ENCODE measurements at regions not wholly inside any gene's neighbourhood (a gene's known extent, or its start where the extent isn't known, plus 50 kb on each side); places are given as distances from the start of the nearest gene placed in this dataset.

DNA sequence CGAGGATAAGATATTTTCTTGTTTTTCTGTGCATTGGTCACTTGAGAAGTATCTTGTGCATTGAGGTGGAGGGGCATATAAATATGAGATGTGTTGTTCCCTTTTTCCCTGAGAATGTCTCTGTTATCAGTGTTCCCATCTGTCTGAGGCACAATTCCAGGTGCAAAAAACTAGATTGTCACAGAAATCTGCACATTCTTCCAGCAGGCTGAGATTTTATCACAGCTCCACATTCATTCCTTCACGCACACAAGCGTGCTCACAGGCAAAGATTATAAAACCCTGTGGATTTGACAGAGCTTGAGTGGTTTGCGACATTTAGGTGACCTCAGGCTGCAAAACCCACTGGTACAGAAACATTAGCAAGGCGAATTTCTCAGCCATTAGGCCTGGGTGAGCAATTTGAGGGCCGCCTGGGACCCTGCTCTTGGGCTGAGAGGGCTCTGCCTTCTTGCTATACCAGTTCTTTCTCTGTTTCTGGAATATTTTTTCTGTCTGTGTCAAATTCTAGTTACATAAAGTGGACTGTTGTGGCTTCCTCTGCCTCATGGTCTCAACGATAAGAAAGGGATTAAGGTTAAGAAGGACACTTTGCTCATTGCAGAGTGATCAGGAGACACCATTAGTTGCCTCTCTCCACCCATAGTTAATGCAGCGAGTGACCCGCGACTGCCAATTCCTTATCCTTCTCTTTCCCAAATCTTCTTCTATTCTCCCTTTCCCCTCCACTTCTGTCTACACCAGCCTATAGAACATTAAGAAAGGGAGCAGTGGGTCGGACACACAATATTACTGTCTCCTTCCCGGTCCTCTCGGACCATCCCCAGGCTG lies 86.7 kb upstream of the C1QTNF7 start:
- DNase-seq = no peak

DNA sequence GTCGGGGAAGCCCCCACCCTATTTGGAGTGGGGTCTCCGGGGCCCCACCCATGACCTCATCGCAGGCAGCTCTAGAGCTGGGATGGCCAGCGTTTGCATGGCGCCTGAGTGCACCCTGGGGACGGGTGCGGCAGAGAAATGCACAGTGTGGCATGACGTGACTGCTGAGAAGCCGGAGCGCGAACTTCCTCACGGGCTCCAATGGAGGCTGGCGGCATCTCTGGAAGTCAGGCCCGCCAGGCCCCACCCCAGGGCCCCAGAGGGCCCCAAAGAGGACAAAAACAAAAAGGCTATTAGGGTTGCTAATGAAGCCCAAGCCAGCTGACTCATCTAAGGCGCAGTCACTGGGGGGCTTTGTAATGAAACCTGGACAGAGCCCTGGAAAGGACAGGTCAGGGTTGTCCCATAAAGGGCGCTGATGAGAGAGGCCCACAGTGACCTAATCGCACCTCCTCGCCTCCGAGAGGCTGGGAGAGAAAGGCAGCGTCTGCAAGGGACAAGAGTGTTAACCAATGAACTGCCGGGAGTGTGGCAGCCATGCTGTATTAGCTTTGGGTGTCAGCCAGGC lies 86.0 kb upstream of the C1QTNF7 start:
- DNase-seq = no peak

DNA sequence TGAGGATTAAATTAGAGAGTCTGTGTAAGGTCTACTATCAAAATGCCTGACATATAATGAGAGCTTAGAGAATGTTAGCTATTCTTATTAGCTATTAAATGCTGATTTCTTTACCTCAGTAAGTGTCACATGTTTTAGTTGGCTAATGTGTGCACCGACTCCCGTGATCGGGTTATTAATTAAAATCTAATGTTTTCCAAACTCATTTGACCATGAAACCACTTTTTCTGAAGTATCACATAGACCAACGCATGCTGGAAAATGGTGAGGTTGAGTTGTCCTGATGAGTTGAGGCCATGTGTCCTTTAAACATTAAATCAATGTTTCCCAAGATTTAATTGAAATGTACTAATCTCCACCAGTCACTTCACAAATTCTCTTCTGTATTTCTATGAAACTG lies 84.8 kb upstream of the C1QTNF7 start:
- no peak for DNase-seq

DNA sequence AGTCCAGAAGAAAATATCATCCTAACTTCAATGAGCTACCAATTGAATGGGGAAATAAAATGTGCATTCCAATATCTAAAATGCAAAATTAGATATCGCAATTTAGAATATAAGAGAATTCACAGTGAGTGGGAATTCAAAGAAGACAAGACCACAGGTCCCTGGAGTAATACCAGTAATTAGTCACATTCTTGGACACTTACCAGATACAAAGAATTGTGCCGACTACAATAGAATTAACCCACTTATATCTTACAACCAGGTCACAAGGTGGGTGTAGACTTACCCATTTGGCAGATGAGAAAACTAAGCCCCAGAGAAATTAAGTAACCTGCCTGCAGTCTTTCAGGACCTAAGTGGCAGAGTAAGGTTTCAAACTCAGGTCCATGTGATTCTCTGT lies 84.3 kb upstream of the C1QTNF7 start:
- DNase-seq = peak; percentile 5

DNA sequence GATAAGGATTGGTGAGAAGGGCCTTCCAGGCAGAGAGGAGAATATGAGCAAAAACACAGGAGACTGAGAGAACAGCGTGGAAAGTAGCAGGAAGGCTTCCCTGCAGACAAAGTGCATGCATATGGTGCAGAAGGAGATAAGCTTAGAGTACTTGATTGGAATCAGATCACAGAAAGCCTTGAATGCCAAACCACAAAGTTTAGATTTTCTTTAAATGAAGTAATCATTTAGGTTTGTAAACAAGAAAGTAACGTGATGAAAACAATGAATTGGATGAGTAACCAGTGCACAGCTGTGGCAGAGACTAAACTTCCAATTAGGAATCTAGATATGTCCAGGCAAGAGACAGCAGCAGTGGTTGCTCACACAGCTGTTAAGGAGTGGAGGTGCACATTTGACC lies 83.8 kb upstream of the C1QTNF7 start:
- peak; percentile 81 for DNase-seq

DNA sequence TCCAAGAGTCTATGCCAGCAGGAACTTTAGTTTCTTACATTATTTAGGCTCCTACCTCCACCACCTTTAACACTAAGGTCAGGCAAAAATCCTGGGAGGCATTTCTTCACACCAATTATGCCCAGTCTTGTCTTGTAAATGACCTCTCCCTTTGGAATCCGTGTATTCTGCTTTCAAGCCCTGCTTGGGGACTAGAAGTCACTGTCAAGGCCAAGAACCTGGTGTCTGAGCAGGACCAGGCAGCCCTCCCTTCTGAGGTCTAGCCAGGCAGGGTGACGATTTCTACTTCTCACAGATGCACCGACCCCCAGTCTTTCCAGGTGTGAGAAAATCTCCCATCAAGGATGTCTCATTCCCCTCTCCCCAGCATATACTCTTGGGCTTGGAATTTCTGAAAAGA lies 82.7 kb upstream of the C1QTNF7 start:
- DNase-seq = no peak

DNA sequence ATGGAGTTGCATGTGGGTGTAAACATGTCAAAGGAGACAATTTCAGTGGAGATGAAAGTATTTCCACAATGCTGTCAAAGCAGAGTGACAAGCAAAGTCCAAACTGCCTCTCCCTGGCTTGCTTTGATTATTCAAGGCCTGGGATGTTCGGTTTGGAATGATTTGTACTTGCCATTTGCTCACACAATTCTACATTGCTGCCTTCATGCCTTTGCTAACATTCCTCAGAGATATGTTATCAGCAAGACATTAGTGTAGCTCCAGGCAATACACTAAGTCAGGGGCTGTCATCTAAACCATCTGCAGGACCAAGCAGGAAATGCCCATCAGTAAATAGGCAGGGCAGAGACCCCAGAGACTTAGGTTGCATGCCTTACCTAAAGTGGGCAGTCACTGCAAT lies 79.6 kb upstream of the C1QTNF7 start:
- no peak for DNase-seq

DNA sequence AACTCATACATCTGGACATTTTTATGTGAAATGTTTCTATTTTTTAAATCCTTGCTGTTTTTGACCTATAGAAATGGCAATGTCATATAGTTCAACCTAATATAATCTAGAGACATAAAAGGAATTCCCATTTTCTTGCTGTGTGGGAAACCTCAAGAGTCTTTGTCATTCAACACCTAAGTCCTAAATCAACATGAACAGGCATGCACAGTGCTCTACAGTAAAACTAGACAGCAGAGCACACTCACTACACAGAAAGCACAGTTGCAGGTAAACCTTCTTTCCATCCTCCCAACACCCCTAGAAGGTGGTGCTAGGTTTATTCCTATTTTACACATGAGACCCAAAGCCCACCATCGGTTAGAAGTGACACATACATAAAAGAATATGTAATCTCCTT lies 79.1 kb upstream of the C1QTNF7 start:
- DNase-seq = no peak

DNA sequence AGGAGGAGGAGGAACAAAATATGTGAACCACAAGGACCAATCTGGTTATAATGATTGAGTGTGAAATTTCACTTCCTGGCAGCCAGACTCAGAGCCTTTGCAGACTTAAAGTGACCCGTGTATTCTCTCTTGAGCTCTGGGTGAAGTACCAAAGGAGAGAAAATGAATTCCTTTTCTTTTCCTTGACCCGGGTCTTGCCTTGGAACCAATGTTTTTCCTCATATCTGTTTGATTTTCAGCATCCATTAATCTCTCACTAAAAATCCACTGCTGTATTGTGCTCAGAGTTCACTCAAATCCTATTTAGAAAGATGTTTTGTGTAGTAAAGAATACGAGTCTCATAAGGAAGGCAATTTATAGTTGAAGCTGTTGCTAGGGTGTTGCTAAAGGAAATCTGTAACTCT lies 78.3 kb upstream of the C1QTNF7 start:
- DNase-seq = no peak

DNA sequence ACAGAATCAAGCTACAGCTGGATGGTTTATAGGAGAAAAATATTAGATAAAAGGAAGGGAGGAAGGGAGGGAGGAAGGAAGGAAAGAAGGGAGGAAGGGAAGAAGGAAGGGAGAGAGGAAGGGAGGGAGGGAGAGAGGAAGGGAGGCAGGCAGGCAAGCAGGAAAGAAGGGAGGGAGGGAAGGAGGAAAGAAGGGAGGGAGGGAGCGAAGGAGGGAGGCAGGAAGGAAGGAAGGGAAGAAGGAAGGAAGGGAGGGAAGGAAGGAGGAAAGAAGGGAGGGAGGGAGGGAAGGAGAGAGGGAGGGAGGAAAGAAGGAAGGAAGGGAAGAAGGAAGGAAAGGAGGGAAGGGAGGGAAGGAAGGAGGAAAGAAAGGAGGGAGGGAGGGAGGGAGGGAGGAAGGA lies 77.9 kb upstream of the C1QTNF7 start:
- DNase-seq = no peak

DNA sequence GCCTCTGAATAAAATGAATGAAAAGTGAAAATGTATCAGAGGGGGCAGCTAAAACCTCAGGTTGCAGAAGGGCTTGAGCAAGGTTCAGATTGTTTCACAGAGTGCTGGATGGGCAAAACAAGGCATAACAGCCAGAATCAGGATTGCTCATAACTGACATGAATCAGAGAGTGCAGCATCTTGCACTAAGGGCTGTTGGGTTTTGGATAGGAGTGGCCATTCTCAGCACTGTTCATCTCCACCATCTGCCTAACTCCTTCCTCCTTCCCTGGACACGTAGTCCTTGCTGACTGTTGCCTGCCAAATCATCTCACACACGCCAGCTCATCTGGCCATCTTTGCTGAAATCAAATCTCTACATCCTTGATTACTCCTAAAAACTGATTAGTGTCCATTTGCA lies 75.3 kb upstream of the C1QTNF7 start:
- peak; percentile 41 for DNase-seq

DNA sequence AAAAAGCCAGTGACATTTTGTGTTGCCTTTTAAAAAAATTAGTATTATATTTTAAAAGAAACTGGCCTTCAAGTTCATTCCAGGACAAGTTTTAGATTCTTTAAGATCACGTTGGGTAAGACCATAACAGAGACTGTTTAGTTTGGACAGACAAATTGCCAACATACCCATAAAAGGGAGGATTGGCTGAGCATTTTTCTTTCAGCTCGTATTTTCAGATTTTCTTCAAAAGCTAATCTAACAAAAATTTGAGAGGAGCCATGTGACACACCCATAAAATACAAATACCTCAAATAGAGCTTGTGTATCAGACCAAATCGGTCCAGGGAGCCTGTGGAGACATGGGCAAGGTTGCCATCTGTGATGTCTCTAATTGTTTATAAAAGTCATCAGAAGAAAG lies 74.6 kb upstream of the C1QTNF7 start:
- no peak for DNase-seq

DNA sequence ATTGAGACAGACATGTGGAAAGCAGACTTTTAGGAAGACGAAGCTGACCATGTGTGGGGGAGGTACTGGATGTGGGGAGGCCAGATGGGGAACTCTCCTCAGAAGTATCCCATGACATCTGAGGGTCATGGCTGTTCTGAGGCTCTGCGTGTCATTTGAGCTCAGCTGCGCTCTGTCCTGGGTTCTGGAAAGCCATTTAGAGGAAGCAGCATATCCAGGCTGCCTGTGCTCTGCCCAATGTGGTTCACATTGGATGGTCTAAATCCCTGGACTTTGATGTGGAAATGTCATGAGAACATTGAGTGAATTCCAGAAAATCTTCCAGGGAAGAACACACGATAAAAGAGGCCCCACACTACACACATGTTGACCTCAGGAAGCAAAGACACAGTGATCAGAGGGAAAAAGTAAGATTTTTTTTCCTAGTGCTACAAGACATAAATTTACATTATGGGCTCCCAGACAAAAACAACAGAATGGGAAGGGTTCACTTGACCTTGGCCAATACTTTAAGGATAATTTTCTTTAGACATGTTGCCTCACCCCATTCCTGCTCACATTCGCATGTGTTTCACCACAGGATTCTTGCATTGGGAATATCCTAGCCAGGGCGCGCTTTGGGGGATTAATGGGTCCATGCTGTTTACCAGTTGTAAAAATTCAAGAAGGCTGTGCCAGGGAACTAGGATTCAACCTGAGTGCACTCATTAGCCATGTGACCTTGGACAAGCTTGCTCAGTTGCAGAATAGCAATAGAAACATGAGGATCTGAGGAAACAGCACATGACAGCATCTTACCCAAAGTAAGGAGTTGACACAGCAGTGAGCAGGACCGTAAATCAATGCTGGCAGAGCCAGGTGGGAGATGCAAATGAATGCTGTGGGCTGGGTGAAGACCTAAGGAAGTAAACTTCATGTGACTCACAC lies 73.2 kb upstream of the C1QTNF7 start:
- DNase-seq = no peak

DNA sequence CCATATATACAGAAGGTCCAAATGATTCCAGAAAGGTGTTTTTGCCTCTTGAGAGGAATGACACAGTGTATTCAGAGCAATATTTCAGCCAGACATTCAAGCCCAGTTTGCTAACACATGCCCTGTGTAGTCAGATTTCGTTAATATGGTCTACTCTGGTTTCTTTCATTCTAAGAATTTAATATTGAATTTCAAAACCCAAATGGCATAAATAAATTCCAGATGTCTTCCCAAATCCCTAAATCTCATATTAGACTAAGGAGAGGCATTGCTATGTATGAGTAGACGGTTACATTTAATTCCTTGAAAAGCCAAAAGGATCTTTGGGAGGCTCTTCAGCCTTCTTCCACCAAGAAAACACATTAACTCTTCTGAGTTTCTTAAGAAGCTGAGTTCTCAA lies 66.3 kb upstream of the C1QTNF7 start:
- no peak for DNase-seq

DNA sequence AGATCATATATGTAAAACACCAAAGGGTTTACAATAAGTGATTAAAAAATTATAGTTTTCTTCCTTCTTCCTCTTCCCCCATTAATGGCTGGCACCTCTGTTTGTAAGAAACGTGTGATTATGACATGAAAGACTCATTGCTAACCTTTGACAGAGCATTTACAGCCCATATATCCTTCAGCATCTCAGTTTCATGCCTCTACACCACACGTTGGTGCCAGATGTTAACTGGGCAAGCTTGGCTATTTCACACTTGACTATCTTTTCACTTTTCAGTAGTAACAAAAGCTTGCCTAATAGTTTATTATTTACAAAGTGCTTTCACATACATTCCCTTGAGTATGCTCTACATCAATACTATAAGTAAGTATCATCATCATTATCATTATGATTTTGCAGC lies 65.3 kb upstream of the C1QTNF7 start:
- DNase-seq = no peak

DNA sequence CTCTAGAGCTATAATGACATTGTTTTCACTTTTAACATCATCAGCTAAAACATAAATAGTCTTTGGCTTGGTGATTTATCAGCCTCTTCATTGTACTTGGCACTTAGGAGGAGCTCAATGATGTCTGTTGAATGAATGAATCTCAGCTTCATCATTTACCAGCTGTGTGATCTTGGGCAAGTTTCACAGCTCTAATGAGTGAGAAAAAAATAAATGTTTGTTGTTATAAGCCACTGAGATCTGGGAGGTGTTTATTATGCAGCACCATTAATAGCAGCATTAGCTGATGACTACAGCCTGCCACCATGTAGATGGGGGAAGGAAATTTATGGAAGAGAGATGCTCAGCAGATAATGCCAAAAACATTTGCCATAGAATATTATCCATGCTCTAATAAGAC lies 63.6 kb upstream of the C1QTNF7 start:
- DNase-seq = no peak

DNA sequence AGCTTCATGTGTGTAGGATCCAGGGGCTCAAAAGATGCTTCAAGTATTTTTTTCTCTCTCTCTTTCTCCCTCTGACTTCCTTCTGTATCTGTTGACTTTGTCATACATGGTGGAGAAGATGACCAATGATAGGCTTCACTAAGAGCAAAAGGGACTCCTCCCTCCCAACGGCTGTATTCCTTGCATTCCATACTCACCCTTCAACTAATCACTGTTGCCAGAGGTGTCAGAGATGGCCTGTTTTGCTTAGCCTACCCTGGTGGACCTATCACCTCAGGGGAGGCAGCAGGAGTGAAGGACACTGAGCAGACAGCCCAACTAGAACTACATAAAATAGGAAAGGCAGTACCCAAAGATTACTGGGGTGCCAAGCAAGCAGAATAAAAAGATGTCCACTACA lies 62.2 kb upstream of the C1QTNF7 start:
- no peak for DNase-seq

DNA sequence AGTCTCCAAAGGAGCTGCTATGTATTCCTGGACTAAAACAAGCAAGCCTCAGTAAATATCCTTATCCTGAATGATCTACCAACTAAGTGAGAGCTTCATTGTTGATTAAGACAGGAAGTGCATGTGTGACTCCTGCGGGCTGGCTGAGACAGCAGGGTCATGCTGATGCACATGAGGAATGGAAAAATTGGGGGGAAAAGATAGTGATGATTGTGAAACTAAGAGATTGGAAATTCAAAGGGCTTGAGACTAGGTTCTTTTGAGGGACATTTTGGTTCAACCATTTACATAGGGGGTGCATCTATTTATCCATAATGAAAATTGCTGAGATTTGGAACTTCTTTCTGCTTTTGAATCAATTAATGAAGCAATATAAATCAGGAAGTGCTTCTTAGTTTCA lies 61.1 kb upstream of the C1QTNF7 start:
- no peak for DNase-seq

DNA sequence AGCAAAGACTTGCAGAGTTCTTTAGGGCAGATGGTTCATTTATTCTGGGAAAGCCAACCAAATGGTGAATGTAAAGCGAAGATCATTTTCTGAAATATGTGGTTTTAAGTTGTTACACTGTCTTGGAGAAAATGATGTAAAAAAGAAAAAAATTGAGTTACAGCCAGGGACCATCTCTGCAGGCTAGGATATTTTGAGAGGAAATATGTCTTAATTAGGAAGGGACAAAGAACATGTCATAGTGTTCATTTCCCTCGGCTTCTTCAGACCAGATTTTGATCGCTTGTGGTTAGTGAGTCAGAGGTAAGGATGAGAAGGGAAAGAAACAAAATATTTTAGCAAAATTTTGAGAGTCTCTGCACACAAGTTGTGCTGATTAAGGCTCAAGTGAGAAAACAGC lies 59.0 kb upstream of the C1QTNF7 start:
- DNase-seq = peak; percentile 74

DNA sequence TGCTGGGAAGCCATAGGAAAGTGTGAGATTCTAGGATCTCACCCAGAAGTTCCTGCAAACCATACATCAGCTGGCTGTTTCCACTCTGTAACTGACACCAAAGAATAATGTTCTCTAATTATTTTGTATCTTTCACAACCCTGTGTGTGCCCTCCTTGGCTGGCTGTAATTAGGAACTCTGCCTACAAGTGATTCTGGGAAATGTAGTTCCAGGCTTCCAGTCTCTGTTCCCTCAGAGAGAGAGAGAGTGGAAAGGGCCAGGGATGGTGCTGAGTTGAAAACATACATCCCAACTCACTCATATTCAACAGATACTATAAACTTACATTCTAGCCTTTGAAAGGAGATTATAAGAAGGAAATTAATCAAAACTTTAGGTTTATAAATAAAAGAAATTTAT lies 57.5 kb upstream of the C1QTNF7 start:
- DNase-seq = no peak

DNA sequence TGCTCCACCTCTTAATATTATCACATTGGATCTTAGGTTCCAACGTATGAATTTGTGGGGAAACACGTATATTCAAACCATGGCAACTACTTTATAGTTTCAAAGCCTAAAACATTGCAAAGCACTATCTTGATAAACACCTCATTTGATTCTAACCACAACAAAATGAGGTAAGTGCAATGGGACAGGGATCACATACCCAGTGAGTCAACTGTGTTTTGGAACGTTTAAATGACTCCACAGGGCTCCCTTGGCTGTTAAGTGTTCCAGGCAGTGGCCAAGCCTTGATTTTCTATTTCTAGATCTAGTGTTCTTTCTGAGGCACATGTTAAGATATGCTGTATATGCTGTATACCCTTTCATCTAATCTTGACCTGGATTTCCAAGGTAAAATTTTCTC lies 54.5 kb upstream of the C1QTNF7 start:
- DNase-seq = peak; percentile 23

DNA sequence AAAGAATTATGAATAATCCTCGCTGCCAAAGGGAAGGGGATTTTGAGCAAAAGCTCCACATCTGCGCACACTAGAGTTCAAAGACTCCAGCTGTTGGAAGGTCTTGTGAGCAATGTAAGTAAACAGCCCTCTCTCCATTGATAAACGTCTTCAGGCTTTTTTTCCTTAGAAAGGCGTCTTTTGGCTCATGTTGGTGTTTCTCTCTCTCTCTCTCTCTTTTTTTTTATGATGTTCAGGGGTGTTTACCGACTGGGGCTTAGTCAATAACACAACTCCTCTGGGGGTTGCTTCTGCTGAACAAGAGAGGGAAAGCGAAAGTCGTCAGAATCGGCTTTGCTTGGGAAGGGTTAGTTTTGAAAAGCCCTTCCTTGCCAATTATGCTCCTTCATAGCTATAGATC lies 53.2 kb upstream of the C1QTNF7 start:
- DNase-seq = peak; percentile 23

DNA sequence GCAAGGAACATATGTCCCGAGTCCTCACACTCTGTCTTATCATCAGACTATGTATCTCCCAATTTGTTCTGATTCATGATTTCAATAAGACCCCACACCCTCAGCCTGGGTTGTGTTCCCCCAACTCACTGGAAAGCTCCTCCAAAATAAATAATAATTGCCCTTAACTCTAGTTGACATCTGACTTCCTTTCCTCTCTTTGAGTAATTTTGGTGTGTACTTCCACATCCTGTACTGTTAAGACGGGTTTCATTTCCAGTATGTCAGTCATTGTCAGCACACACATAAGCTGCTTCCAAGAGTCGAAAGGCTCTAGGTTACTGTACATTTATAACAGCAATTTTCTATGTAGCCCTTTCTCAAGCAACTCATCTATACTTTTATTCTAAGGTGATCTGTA lies 52.2 kb upstream of the C1QTNF7 start:
- no peak for DNase-seq

DNA sequence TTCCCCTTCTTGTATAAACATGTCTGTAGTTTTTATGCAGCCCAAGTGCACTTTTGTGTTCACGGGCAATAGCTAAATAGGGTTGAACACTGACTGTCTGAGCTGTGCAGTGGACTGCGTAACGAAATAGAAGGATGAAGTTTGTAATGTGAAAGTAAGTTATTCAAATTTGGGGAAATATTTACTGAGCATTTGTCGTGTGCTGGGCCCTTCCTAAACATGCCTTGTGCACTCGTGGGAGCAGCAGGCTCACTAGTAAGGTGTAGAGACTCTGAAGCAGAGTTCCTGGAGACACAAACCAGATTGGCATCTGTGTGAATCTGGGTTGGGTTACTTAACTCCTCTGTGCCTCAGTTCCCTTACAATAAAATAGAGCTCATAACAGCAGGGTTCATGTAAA lies 51.7 kb upstream of the C1QTNF7 start:
- DNase-seq = no peak

Data from HCEC 1CT (cell line).